Neural progenitor cell (in vitro differentiated cells): ENCODE measurements at regions not wholly inside any gene's neighbourhood (a gene's known extent, or its start where the extent isn't known, plus 50 kb on each side); places are given as distances from the start of the nearest gene placed in this dataset.

Experiments used
- EZH2 ChIP-seq: fragments of 200-600 bp; sonication (generic); IDR thresholded peaks from 2 replicates; pipeline ENCODE4 v1.6.1; 2017; ENCODE audit warnings: antibody characterized with exemption, mild to moderate bottlenecking, moderate library complexity
- TF ChIP-seq, protein P1 (sequence below): fragments of 200-600 bp; sonication (generic); IDR thresholded peaks from 2 replicates; pipeline ENCODE4 v1.5.1; 2017; ENCODE audit warnings: antibody characterized with exemption, mild to moderate bottlenecking

DNA sequence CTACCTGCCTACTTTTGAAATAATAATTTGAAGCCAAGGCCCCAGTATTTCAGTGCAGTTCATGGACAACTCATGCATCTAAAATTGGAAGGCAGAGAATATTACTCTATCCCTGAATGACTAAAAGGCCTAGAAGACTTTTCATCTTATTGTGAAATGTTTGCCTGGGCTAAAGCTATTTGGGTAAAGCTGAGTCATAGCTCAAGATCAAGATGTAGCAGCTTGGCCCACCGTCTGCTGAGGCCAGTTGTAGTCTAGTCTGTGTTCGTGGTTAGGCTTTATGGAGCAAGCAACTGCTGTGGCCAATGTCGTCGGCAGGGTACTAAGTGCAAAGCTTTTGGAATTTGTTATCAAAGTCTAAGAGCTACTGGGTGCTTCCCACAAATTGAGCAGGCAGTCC, 929.1 kb downstream of the RAB28 start:
- TF ChIP-seq, protein P1, sequence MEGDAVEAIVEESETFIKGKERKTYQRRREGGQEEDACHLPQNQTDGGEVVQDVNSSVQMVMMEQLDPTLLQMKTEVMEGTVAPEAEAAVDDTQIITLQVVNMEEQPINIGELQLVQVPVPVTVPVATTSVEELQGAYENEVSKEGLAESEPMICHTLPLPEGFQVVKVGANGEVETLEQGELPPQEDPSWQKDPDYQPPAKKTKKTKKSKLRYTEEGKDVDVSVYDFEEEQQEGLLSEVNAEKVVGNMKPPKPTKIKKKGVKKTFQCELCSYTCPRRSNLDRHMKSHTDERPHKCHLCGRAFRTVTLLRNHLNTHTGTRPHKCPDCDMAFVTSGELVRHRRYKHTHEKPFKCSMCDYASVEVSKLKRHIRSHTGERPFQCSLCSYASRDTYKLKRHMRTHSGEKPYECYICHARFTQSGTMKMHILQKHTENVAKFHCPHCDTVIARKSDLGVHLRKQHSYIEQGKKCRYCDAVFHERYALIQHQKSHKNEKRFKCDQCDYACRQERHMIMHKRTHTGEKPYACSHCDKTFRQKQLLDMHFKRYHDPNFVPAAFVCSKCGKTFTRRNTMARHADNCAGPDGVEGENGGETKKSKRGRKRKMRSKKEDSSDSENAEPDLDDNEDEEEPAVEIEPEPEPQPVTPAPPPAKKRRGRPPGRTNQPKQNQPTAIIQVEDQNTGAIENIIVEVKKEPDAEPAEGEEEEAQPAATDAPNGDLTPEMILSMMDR = no peak
- TF ChIP-seq EZH2 = no peak
